IgD-negative memory B cell (primary cell): ENCODE measurements at regions not wholly inside any gene's neighbourhood (a gene's known extent, or its start where the extent isn't known, plus 50 kb on each side); places are given as distances from the start of the nearest gene placed in this dataset.

Source experiments
- H3K27ac Mint-ChIP-seq, 3 donors: one replicate each; pipeline ENCODE4 v1.8.0; 2020 to 2022; ENCODE audit warnings: mild to moderate bottlenecking in 3 of 3, mixed read lengths in 3 of 3, moderate library complexity in 1 of 3
- H3K27me3 Mint-ChIP-seq: one replicate; pipeline ENCODE4 v1.8.0; 2021; ENCODE audit warnings: mixed read lengths
- H3K36me3 Mint-ChIP-seq: one replicate; pipeline ENCODE4 v1.8.0; 2020; ENCODE audit warnings: mild to moderate bottlenecking, mixed read lengths
- H3K4me1 Mint-ChIP-seq, 3 donors: one replicate each; pipeline ENCODE4 v1.8.0; 2020 to 2022; ENCODE audit warnings: mixed read lengths in 3 of 3, mild to moderate bottlenecking in 1 of 3
- H3K4me3 Mint-ChIP-seq, 4 donors: one replicate each; pipeline ENCODE4 v1.8.0; 2020 to 2022; ENCODE audit warnings: mild to moderate bottlenecking in 4 of 4, mixed read lengths in 4 of 4, moderate library complexity in 3 of 4
- H3K9me3 Mint-ChIP-seq, 3 donors: one replicate each; pipeline ENCODE4 v1.8.0; 2020 to 2021; ENCODE audit warnings: mixed read lengths in 3 of 3, mild to moderate bottlenecking in 1 of 3

GRCh38 chr13:80618781-80619180, 277.9 kb upstream of the SPRY2 start:
- Mint-ChIP-seq H3K4me1 (no peaks in the 10 kb centered on the region), H3K27me3 (no peaks in the 10 kb centered on the region), H3K36me3 (no peaks in the 10 kb centered on the region), H3K27ac (no peak overlapping the region), H3K9me3 (peaks cover 0 to 5% (median 5%) of the 10 kb centered on the region in 3 donors), H3K4me3 (no peak overlapping the region)

- Mint-ChIP-seq H3K4me3 (no peak overlapping the region), H3K36me3 (no peaks in the 10 kb centered on the region), H3K9me3 (peaks cover 0 to 1% (median 0%) of the 10 kb centered on the region in 3 donors), H3K4me1 (no peaks in the 10 kb centered on the region), H3K27ac (no peak overlapping the region), H3K27me3 (no peaks in the 10 kb centered on the region)
Measured at GRCh38 chr13:80612804-80613203, 271.9 kb upstream of the SPRY2 start.

DNA sequence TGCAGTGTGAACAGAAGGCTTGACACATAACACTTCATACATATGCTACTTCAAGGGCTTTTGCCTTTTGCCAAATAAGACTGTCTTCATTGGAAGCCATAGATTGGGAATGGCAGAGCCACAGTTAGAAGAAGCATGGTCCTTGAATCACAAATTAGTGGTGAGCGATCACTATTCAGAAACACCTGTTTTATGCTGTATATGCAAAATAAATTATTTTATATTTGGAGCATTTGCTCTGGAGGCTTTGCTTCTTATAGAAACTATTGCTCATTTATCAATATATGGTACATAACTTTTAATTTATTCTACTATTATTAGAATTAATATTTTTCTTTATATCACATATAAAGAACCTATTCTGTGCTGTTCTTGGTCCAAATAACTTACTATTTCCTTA, 270.4 kb upstream of the SPRY2 start:
- Mint-ChIP-seq H3K4me3 (no peak overlapping the region), H3K9me3 (no peaks in the 10 kb centered on the region), H3K36me3 (no peaks in the 10 kb centered on the region), H3K27me3 (no peaks in the 10 kb centered on the region), H3K27ac (no peak overlapping the region), H3K4me1 (no peaks in the 10 kb centered on the region)

DNA sequence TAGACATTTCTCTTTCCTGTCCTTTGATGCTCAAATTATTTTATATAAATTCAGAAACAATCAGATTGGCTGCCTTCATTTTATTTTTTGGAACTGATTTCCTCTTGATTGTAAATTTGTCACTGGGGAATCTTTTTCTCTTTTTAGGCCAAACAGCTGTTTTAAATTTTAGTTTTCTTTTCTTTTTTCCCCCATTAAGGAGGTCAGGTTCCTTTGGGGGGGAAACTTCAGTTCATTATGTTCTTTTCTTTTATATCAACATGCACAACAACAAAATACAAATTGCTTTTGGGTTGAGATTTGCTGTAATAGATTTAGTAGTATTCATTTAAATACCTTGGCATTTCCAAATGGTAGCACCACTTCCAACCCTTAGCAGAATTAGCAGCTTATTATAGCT, 264.8 kb upstream of the SPRY2 start:
- Mint-ChIP-seq H3K27me3 (no peaks in the 10 kb centered on the region), H3K27ac (no peak overlapping the region), H3K9me3 (no peaks in the 10 kb centered on the region), H3K36me3 (no peaks in the 10 kb centered on the region), H3K4me1 (no peaks in the 10 kb centered on the region), H3K4me3 (no peak overlapping the region)

GRCh38 chr13:80605011-80605410, 264.1 kb upstream of the SPRY2 start:
- H3K27ac Mint-ChIP-seq: no peak overlapping the region
- no peaks in the 10 kb centered on the region for H3K36me3 Mint-ChIP-seq
- no peaks in the 10 kb centered on the region for H3K9me3 Mint-ChIP-seq
- no peak overlapping the region for H3K4me3 Mint-ChIP-seq
- H3K4me1 Mint-ChIP-seq: no peaks in the 10 kb centered on the region
- H3K27me3 Mint-ChIP-seq: no peaks in the 10 kb centered on the region

DNA sequence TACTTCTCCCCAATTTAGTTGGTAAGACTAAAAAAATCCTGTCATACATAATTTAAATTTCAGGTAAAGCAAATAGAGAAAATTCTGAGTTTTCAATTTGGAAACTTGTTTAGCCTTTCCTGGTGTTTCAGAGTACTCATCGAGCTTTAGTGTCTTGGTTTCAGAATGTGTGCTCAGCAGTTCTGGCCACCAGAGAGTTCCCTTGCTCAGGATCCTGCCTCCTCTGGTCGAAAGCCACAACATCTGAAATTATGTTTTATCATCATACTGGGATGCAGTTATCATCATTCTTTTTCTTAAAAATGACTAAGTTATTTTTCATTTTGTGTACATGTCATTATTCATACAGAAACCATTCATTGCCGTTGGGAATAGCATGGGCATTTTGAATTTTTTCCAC, 263.2 kb upstream of the SPRY2 start:
- Mint-ChIP-seq H3K27ac (no peak overlapping the region), H3K9me3 (no peaks in the 10 kb centered on the region), H3K36me3 (no peaks in the 10 kb centered on the region), H3K4me1 (no peaks in the 10 kb centered on the region), H3K27me3 (no peaks in the 10 kb centered on the region), H3K4me3 (no peak overlapping the region)

DNA sequence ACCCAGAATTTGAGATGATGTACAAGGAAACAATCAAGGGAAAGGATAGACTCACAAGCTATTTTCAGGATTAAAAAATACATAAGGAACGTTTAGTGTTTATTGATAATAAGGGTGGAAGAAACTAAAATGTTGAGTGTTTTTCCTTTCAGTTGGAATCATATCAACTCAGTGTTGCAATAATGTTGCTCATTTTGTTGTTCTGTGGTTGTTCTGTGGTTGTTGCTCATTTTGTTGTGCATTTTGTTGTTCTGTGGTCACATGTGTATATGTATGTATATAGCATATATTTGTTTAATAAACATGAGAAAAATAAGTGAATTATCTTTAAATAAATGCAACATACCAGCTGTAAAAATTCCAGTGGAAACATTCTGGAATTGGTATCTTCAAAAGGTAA, 262.4 kb upstream of the SPRY2 start:
- Mint-ChIP-seq H3K36me3 (no peaks in the 10 kb centered on the region), H3K27me3 (no peaks in the 10 kb centered on the region), H3K4me3 (no peak overlapping the region), H3K27ac (no peak overlapping the region), H3K4me1 (no peaks in the 10 kb centered on the region), H3K9me3 (peaks cover 0 to 3% (median 0%) of the 10 kb centered on the region in 3 donors)

- no peaks in the 10 kb centered on the region for H3K27me3 Mint-ChIP-seq
- no peaks in the 10 kb centered on the region for H3K36me3 Mint-ChIP-seq
- no peaks in the 10 kb centered on the region for H3K4me1 Mint-ChIP-seq
- no peak overlapping the region for H3K27ac Mint-ChIP-seq
- no peak overlapping the region for H3K4me3 Mint-ChIP-seq
- H3K9me3 Mint-ChIP-seq: peaks cover 0 to 5% (median 3%) of the 10 kb centered on the region in 3 donors
Measured at GRCh38 chr13:80599765-80600164, 258.8 kb upstream of the SPRY2 start.

DNA sequence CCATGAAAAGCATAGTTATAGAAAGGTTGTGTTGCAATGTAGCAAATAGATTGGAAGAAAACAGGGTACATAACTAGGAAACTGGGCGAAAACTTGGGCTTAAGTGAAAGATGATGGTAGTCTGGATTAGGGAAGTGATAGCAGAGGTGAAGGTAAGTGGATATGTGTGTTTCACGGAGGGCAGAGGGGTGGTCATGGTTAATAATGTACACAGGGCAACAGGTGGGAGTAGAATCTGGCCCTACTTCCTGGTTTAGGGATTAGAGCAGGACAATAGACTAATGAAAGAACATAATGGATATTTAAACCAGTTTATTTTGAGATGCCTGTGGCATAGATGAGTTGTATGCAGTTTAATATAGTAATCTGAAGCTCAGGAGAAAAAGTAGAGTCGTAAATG, 257.3 kb upstream of the SPRY2 start:
- H3K27me3 Mint-ChIP-seq: no peaks in the 10 kb centered on the region
- H3K27ac Mint-ChIP-seq: no peak overlapping the region
- no peak overlapping the region for H3K4me3 Mint-ChIP-seq
- no peaks in the 10 kb centered on the region for H3K4me1 Mint-ChIP-seq
- no peaks in the 10 kb centered on the region for H3K36me3 Mint-ChIP-seq
- H3K9me3 Mint-ChIP-seq: peaks cover 0 to 5% (median 3%) of the 10 kb centered on the region in 3 donors

DNA sequence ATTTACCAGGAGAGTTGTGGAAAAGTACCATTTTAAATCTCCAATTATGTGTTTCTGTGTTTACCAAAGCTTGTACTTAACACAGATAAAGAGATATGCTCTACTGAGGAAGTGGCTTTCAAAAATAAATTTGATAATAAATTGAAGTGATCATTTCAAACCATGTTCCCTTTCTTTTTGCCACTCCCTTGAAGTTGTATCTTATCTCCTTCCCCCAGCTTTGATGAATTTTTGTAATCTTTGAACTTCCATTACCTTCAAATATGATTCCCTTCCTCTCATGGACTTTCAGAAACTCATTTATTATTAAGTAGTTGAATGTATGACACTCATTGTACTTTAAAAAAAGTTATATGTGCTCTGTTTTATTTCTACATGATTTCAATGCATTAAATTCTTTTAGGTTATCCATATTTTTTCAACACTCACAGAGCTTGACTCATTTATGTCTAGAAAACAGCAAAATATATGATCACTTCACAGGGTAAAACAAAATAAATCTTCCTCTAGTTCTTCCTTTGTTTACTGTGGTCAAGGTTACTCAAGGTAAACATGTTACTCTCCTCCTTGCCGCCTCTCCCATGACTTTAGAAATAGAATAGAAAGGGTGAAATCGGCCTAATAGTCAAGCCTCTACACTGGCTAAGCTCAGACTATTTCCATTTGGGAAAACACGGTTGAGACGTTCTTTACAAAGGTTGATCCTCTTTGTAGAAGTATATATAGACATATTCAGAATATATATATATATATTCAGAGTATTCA, 251.2 kb upstream of the SPRY2 start:
- no peaks in the 10 kb centered on the region for H3K4me1 Mint-ChIP-seq
- no peaks in the 10 kb centered on the region for H3K36me3 Mint-ChIP-seq
- no peak overlapping the region for H3K4me3 Mint-ChIP-seq
- H3K27me3 Mint-ChIP-seq: no peaks in the 10 kb centered on the region
- peaks cover 0 to 2% (median 0%) of the 10 kb centered on the region in 3 donors for H3K9me3 Mint-ChIP-seq
- no peak overlapping the region for H3K27ac Mint-ChIP-seq

GRCh38 chr13:80590551-80590950, 249.6 kb upstream of the SPRY2 start:
- H3K4me3 Mint-ChIP-seq: no peak overlapping the region
- H3K36me3 Mint-ChIP-seq: no peaks in the 10 kb centered on the region
- H3K27ac Mint-ChIP-seq: no peak overlapping the region
- no peaks in the 10 kb centered on the region for H3K27me3 Mint-ChIP-seq
- H3K9me3 Mint-ChIP-seq: peaks cover 0 to 6% (median 0%) of the 10 kb centered on the region in 3 donors
- H3K4me1 Mint-ChIP-seq: no peaks in the 10 kb centered on the region

- H3K27ac Mint-ChIP-seq: no peak overlapping the region
- H3K4me1 Mint-ChIP-seq: no peaks in the 10 kb centered on the region
- no peaks in the 10 kb centered on the region for H3K36me3 Mint-ChIP-seq
- H3K4me3 Mint-ChIP-seq: no peak overlapping the region
- H3K27me3 Mint-ChIP-seq: no peaks in the 10 kb centered on the region
- peaks cover 0 to 6% (median 0%) of the 10 kb centered on the region in 3 donors for H3K9me3 Mint-ChIP-seq
Measured at GRCh38 chr13:80586356-80586755, 245.4 kb upstream of the SPRY2 start.

GRCh38 chr13:80585531-80585930, 244.6 kb upstream of the SPRY2 start:
- no peaks in the 10 kb centered on the region for H3K27me3 Mint-ChIP-seq
- peaks cover 0 to 3% (median 0%) of the 10 kb centered on the region in 3 donors for H3K4me1 Mint-ChIP-seq
- H3K36me3 Mint-ChIP-seq: no peaks in the 10 kb centered on the region
- H3K27ac Mint-ChIP-seq: no peak overlapping the region
- peaks cover under 1 to 6% (median 2%) of the 10 kb centered on the region in 3 donors for H3K9me3 Mint-ChIP-seq
- H3K4me3 Mint-ChIP-seq: no peak overlapping the region

DNA sequence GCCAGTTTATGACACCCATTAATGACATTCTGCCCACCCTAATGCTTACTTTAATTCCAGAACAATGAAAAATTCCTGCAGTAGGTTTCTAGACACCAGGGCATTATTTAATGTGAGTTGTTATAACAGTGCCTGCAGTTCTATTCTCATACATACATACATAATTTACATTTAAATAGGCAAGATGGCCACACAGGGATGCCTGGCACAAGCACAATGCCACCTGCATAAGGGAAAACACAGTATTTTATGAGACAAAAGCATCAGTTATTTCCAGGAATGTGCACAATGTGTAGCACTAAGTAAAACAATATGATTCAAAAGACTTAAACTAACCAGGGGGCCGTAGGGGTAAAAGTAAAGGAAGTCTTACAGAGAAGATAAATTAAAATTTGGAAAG, 243.9 kb upstream of the SPRY2 start:
- Mint-ChIP-seq H3K36me3 (no peaks in the 10 kb centered on the region), H3K4me3 (no peak overlapping the region), H3K27me3 (no peaks in the 10 kb centered on the region), H3K4me1 (peaks cover 0 to 3% (median 0%) of the 10 kb centered on the region in 3 donors), H3K27ac (no peak overlapping the region), H3K9me3 (peaks cover 2 to 6% (median 4%) of the 10 kb centered on the region in 3 donors)

DNA sequence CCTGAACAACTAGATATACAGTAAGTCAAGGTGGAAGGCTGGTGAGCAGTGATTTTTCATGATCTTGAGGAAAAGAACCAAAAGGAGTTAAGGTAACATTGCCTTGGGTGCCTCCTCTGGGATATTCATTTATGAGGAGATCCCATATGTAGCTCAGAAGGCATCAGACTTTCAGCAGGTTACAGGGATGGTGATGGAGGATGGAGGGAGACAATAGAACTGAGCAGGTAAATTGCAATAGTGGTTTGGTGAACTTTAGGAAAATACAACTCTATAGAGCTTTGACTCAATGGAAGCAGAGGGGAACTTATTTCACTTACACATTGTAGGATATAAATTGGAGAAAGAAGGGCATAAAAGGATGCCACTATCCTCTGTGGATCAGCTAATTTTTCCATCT, 243.4 kb upstream of the SPRY2 start:
- H3K36me3 Mint-ChIP-seq: no peaks in the 10 kb centered on the region
- H3K4me3 Mint-ChIP-seq: no peak overlapping the region
- H3K9me3 Mint-ChIP-seq: peaks cover 2 to 6% (median 5%) of the 10 kb centered on the region in 3 donors
- no peaks in the 10 kb centered on the region for H3K27me3 Mint-ChIP-seq
- H3K27ac Mint-ChIP-seq: no peak overlapping the region
- peaks cover 0 to 3% (median 0%) of the 10 kb centered on the region in 3 donors for H3K4me1 Mint-ChIP-seq

DNA sequence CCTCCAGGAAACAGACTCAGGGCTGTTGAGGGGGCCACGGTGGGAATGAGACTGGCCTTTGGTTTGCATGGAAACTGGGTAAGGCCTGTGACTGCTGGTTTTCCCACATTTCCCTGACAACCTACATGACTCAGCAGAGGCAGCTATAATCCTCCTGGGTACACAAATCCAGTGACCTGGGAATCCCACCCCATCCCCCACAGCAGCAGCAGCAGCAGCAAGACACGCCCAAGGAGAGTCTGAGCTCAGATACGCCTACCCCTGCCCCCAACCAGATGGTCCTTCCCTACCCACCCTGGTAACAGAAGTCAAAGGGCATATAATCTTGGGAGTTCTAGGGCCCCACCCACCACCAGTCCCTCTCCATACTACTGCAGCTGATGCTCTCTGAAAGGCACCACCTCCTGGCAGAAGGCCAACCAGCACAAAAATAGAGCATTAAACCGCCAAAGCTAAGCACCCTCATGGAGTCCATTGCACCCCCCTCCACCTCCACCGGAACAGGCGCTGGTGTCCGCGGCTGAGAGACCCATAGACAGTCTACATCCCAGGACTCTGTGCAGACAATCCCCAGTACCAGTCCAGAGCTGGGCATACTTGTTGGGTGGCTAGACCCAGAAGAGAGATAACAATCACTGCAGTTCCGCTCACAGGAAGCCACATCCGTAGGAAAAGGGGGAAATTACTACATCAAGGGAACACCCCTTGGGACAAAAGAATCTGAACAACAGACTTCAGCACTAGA, 237.2 kb upstream of the SPRY2 start:
- peaks cover 2% of the 10 kb centered on the region for H3K27me3 Mint-ChIP-seq
- no peaks in the 10 kb centered on the region for H3K36me3 Mint-ChIP-seq
- peak overlapping the region in 1 of 3 donors; percentile 3 for H3K27ac Mint-ChIP-seq
- no peak overlapping the region for H3K4me3 Mint-ChIP-seq
- peaks cover 0 to 3% (median 0%) of the 10 kb centered on the region in 3 donors for H3K4me1 Mint-ChIP-seq
- H3K9me3 Mint-ChIP-seq: peaks cover 0 to 7% (median 2%) of the 10 kb centered on the region in 3 donors
